Suprapubic skin (tissue), 4 donors: ENCODE measurements at regions not wholly inside any gene's neighbourhood (a gene's known extent, or its start where the extent isn't known, plus 50 kb on each side); places are given as distances from the start of the nearest gene placed in this dataset.
"Not testable (repeated sequence)": the region's sequence is repeated elsewhere in the genome, so short reads cannot be mapped to it uniquely, and the experiment has no call there.

Source experiments
- DNase-seq, 2 donors: peaks; one replicate each; pipeline ENCODE4 v3.0.0-alpha.2; 2019; ENCODE audit warnings: low spot score in 2 of 2
- H3K27ac ChIP-seq: fragments of 200-600 bp; sonication (generic); one replicate; pipeline ENCODE4 v1.5.1; 2019
- H3K27me3 ChIP-seq: fragments of 200-600 bp; sonication (generic); one replicate; pipeline ENCODE4 v1.5.1; 2019
- H3K36me3 ChIP-seq: fragments of 200-600 bp; sonication (generic); one replicate; pipeline ENCODE4 v1.5.1; 2019
- H3K4me1 ChIP-seq: fragments of 200-600 bp; sonication (generic); one replicate; pipeline ENCODE4 v1.5.1; 2019
- H3K4me3 ChIP-seq: fragments of 200-600 bp; sonication (generic); one replicate; pipeline ENCODE4 v1.5.1; 2019; ENCODE audit warnings: mild to moderate bottlenecking
- H3K9me3 ChIP-seq: fragments of 200-600 bp; sonication (generic); one replicate; pipeline ENCODE4 v1.5.1; 2019
- EP300 ChIP-seq: sonication (generic); formaldehyde crosslinking; IDR thresholded peaks from one replicate; pipeline ENCODE4 v1.6.1; 2017; ENCODE audit warnings: antibody characterized with exemption
- POLR2A ChIP-seq, 2 donors: fragments of 450-650 bp; IDR thresholded peaks; one replicate each; pipeline ENCODE4 v1.6.1; 2017; ENCODE audit warnings: antibody characterized with exemption in 2 of 2, mild to moderate bottlenecking in 2 of 2, moderate library complexity in 2 of 2
- POLR2AphosphoS5 ChIP-seq, 3 donors: sonication (generic); formaldehyde crosslinking; IDR thresholded peaks; one replicate each; pipeline ENCODE4 v1.6.1; 2017; ENCODE audit warnings: antibody characterized with exemption in 3 of 3
- WGBS: methylation state at CpG from one replicate; pipeline ENCODE4 v1.1.5; 2018; 5-methylcytosine and 5-hydroxymethylcytosine counted together
- TF ChIP-seq, protein P1 (sequence below), 2 donors: fragments of 200-600 bp in 1 of 2; fragments of 450-650 bp in 1 of 2; sonication (generic) in 1 of 2; IDR thresholded peaks; one replicate each; pipeline ENCODE4 v1.5.1; 2016 to 2019; ENCODE audit warnings: antibody characterized with exemption in 2 of 2, mild to moderate bottlenecking in 1 of 2, moderate library complexity in 1 of 2

DNA sequence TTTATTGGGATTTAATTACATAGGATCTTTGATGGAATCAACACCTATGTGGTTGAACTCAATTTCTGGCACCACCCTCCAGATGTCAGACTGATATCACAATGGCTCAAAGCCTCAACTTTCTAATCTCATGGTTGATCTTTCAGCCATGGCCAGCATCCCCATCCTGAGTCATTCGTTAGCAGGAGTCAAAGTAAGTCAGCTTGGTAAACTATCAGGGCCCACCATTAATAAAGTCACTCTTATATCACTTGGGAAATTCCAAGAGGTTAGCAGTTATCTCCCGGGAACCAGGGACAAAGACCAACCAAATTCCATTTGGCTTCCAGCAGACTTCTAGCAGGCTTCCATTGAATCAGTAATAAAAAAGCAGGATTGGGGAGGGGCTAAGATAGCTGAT, 50.7 kb upstream of the TNFSF4 start:
- 89% methylated on average over 2 of the region's 2 CpGs for WGBS
- no peak overlapping the region for H3K27ac ChIP-seq
- H3K4me1 ChIP-seq = no peaks in the 10 kb centered on the region
- no peaks in the 10 kb centered on the region for H3K36me3 ChIP-seq
- no peak overlapping the region for H3K4me3 ChIP-seq
- peaks cover 7% of the 10 kb centered on the region for H3K9me3 ChIP-seq
- TF ChIP-seq, protein P1, sequence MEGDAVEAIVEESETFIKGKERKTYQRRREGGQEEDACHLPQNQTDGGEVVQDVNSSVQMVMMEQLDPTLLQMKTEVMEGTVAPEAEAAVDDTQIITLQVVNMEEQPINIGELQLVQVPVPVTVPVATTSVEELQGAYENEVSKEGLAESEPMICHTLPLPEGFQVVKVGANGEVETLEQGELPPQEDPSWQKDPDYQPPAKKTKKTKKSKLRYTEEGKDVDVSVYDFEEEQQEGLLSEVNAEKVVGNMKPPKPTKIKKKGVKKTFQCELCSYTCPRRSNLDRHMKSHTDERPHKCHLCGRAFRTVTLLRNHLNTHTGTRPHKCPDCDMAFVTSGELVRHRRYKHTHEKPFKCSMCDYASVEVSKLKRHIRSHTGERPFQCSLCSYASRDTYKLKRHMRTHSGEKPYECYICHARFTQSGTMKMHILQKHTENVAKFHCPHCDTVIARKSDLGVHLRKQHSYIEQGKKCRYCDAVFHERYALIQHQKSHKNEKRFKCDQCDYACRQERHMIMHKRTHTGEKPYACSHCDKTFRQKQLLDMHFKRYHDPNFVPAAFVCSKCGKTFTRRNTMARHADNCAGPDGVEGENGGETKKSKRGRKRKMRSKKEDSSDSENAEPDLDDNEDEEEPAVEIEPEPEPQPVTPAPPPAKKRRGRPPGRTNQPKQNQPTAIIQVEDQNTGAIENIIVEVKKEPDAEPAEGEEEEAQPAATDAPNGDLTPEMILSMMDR (IDR thresholded peaks at IDR 0.05) = no peak
- TF ChIP-seq POLR2A (IDR thresholded peaks at IDR 0.05) (no peak), POLR2AphosphoS5 (IDR thresholded peaks at IDR 0.05) (no peak), EP300 (no peak)
- H3K27me3 ChIP-seq = no peaks in the 10 kb centered on the region
- no peak for DNase-seq

DNA sequence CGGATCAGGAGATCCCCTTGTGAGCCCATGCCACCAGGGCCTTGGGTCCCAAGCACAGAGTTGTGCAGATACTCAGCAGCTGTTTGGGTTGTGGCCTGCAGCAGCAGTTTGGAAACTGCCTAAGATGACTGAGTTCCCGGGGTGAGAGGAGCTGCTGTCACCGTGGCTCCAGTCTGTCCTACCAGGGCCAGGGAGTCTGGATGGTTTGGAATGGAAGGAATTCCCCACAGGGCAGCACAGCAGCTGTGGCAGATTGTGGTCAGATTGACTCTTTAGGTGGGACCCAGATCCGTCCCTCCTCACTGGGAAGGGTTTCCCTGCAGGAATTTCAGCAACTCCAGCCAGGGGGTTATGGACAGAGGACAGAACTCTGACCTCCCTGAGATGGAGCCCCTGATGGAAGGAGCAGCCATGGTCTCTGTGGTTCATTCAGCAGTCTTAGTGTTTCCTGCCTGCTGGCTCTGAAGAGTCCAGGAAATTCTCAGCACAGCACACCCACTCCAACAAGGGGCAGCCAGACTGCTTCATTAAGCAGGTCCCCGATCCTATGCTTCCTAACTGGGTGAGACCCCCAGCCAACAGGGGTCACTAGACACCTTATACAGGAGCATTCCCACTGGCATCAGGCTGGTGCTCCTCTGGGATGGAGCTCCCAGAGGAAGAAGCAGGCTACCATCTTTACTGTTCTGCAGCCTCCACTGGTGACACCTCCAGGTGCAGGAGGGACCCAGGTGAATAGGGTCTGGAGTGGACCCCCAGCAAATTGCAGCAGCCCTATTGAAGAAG, 51.5 kb upstream of the TNFSF4 start:
- no peaks in the 10 kb centered on the region for H3K4me1 ChIP-seq
- DNase-seq = no peak
- 53% methylated on average over 5 of the region's 5 CpGs for WGBS
- no peak overlapping the region for H3K4me3 ChIP-seq
- TF ChIP-seq POLR2AphosphoS5 (IDR thresholded peaks at IDR 0.05) = no peak
- H3K9me3 ChIP-seq = peaks cover 7% of the 10 kb centered on the region
- H3K27ac ChIP-seq = no peak overlapping the region
- H3K36me3 ChIP-seq = no peaks in the 10 kb centered on the region
- H3K27me3 ChIP-seq = no peaks in the 10 kb centered on the region

DNA sequence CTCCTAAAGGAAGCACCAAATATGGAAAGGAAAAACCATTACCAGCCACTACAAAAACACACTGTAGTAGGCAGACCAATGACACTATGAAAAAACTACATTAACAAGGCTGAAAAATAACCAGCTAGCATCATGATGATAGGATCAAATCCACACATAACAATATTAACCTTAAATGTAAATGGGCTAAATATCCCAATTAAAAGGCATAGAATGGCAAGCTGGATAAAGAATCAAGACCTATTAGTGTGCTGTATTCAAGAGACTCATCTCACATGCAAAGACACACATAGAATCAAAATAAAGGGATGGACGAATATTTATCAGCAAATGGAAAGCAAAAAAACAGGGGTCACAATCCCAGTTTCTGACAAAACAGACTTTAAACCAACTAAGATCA, 53.2 kb upstream of the TNFSF4 start:
- H3K27me3 ChIP-seq, H3K4me1 ChIP-seq, H3K9me3 ChIP-seq, DNase-seq, H3K36me3 ChIP-seq, H3K27ac ChIP-seq, H3K4me3 ChIP-seq: not testable (repeated sequence)
- 80% methylated on average over 1 of the region's 1 CpG for WGBS

DNA sequence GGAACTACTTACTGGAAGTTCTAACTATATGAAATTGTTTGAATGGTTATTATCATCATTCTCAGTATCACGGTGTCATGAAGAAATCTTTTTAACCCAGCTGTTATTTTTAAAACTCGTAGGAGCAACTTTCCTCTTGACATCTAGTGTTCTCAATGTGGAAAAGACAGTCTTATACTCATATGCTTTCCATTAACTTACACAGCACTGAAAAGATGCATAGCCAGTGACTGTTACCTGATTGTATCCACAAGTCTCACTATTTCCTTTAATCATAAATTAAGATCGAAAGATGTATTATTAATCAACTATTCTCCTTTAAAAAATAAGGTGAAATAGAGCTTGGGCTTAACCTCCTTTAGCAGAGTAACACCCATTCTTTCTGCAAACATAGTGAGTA, 59.7 kb upstream of the TNFSF4 start:
- Histone ChIP-seq H3K27ac (no peak overlapping the region), H3K4me1 (no peaks in the 10 kb centered on the region), H3K4me3 (no peak overlapping the region), H3K36me3 (no peaks in the 10 kb centered on the region), H3K9me3 (no peaks in the 10 kb centered on the region), H3K27me3 (no peaks in the 10 kb centered on the region)
- TF ChIP-seq EP300 (no peak), POLR2AphosphoS5 (IDR thresholded peaks at IDR 0.05) (no peak), POLR2A (IDR thresholded peaks at IDR 0.05) (no peak)
- TF ChIP-seq, protein P1 (IDR thresholded peaks at IDR 0.05) = no peak
- DNase-seq = no peak
- WGBS = 43% methylated on average over 3 of the region's 3 CpGs

DNA sequence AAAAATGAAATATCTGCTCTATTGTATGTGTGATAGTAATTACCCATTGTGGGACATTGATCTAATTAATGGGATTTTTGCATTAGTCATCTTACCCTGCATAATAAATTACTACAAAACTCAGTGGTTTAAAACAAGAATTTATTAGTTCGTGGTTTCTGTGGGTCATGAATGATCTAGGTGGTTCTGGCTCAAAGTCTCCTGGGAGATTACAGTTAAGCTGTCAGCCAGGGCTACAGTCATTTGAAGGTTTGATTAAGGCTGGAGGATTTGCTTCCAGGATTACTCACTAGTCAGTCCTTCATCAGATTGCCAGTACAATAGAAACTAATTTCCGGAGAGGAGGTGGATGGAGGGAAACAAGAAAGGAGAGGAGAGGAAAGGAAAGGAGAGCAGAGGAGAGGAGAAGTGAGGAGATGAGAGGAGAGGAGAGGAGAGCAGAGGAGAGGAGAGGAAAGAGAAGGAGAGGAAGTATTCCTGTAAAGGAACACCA, 60.4 kb upstream of the TNFSF4 start:
- DNase-seq = no peak

DNA sequence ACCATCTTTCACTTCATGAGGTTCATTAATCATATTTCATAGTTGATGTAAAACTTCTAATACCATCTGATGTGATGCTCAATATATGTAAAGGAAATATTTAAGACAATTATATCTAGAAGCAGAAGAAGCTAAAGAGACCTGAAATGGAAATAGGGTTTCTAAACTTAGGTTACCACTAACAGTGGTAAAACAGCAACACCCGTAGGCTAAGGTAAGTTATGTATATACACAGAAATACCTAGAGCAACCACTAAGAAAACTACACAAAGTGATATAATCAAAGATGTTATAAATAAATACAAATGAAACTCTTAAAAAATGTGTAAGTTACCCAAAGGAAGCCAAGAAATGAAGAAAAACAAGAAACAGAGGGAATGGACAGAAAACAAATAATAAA, 61.1 kb upstream of the TNFSF4 start:
- 100% methylated on average over 1 of the region's 1 CpG for WGBS
- Histone ChIP-seq H3K4me1 (no peaks in the 10 kb centered on the region), H3K27me3 (no peaks in the 10 kb centered on the region), H3K4me3 (no peak overlapping the region), H3K9me3 (no peaks in the 10 kb centered on the region), H3K27ac (no peak overlapping the region), H3K36me3 (no peaks in the 10 kb centered on the region)
- DNase-seq = no peak
- TF ChIP-seq EP300 (no peak), POLR2A (IDR thresholded peaks at IDR 0.05) (no peak), POLR2AphosphoS5 (IDR thresholded peaks at IDR 0.05) (no peak)
- TF ChIP-seq, protein P1 (IDR thresholded peaks at IDR 0.05) = no peak

More for the DNA sequence above, 60.4 kb upstream of the TNFSF4 start:
- Histone ChIP-seq H3K27ac (no peak overlapping the region), H3K9me3 (no peaks in the 10 kb centered on the region), H3K4me1 (no peaks in the 10 kb centered on the region), H3K27me3 (no peaks in the 10 kb centered on the region), H3K4me3 (no peak overlapping the region), H3K36me3 (no peaks in the 10 kb centered on the region)
- TF ChIP-seq EP300 = no peak
- TF ChIP-seq, protein P1 (IDR thresholded peaks at IDR 0.05) = no peak
- TF ChIP-seq POLR2AphosphoS5 (IDR thresholded peaks at IDR 0.05) = no peak
- TF ChIP-seq POLR2A (IDR thresholded peaks at IDR 0.05) = no peak
- 51% methylated on average over 2 of the region's 2 CpGs for WGBS
